ENCODE measurements at regions not wholly inside any gene's neighbourhood (a gene's known extent, or its start where the extent isn't known, plus 50 kb on each side); places are given as distances from the start of the nearest gene placed in this dataset.

DNA sequence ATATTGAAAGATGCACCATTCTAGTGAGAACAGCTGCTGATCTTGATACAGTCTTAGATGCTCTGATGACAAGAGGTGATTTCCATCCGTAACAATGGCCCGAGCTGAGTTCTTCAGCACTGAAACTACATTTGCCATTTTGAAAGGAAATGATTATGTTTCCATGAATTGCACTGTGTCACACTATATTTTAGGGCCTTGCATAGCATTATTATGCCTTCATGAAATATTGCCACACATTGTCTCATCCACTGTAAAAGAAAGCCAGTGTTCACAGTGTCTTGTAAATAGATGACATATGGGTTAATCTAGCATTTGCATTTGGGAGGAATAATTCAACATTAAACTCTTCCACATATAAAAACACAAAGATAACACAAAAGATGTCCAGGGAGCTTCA lies 438.3 kb upstream of the PSMD7 start:
- H3K14ac ChIP-seq (ENCODE audit: insufficient read length) = no peak overlapping the region
- H2BK20ac ChIP-seq (ENCODE audit: low read length) = no peak overlapping the region
- DNase-seq (ENCODE audit: low read depth in 1 of 2, low spot score in 2 of 2) (no peak), FAIRE-seq (no peak)
- H3K4me2 ChIP-seq (ENCODE audit: insufficient read depth in 1 of 2, low read depth in 2 of 2, low read length in 2 of 2) = no peak overlapping the region
- WGBS, 2 experiments (ENCODE audit: extremely low coverage in 1 of 2, insufficient coverage in 1 of 2, insufficient read length in 1 of 2, insufficient replicate concordance in 2 of 2, low coverage in 1 of 2, low lambda C conversion rate in 2 of 2, missing lambda C conversion rate in 1 of 2) = 91% methylated on average over 2 of the region's 2 CpGs; no CpG with 5 or more reads in 1 of the 2 experiments
- no peak overlapping the region for H3K4ac ChIP-seq (replicated peaks; ENCODE audit: insufficient read length, low read depth, low read length)
- H2BK12ac ChIP-seq (ENCODE audit: low read depth, low read length) = no peak overlapping the region
- no peak overlapping the region for H2AK5ac ChIP-seq (ENCODE audit: low read depth, low read length)
- TF ChIP-seq POU5F1 (IDR thresholded peaks at IDR 0.05; ENCODE audit: low read depth, low read length) = no peak
- TF ChIP-seq TEAD4 (IDR thresholded peaks at IDR 0.05; ENCODE audit: low read depth, low read length) = no peak
- TF ChIP-seq TAF1 (IDR thresholded peaks at IDR 0.05; ENCODE audit: low read depth, low read length) = no peak
- no peak for TF ChIP-seq HDAC2 (IDR thresholded peaks at IDR 0.05; ENCODE audit: borderline replicate concordance in 1 of 2, low read depth in 2 of 2, low read length in 2 of 2)
- TF ChIP-seq EZH2 (IDR thresholded peaks at IDR 0.05; ENCODE audit: low read depth, low read length, severe bottlenecking) = no peak
- TF ChIP-seq HDAC6 (IDR thresholded peaks at IDR 0.05; ENCODE audit: low read depth, low read length) = no peak
- no peak for TF ChIP-seq CEBPB (IDR thresholded peaks at IDR 0.05; ENCODE audit: low read depth, low read length)
- TF ChIP-seq NRF1 (IDR thresholded peaks at IDR 0.05; ENCODE audit: low read depth, low read length) = no peak
- TF ChIP-seq, protein P1, sequence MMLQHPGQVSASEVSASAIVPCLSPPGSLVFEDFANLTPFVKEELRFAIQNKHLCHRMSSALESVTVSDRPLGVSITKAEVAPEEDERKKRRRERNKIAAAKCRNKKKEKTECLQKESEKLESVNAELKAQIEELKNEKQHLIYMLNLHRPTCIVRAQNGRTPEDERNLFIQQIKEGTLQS (IDR thresholded peaks at IDR 0.05; ENCODE audit: insufficient read depth, low read depth, low read length) = no peak
- no peak for TF ChIP-seq SIN3A (conservative IDR thresholded peaks at IDR 0.05 in 1 of 2, IDR thresholded peaks at IDR 0.05 in 1 of 2; ENCODE audit: low read depth in 1 of 2, low read length in 2 of 2)
- no peak for TF ChIP-seq SAP30 (IDR thresholded peaks at IDR 0.05; ENCODE audit: insufficient read depth, insufficient replicate concordance, low read length)
- no peak for TF ChIP-seq MAFK (IDR thresholded peaks at IDR 0.05; ENCODE audit: low read depth, low read length)
- ChIA-PET POLR2A (ENCODE audit: partially characterized antibody) (no interaction called here), CTCF (ENCODE audit: partially characterized antibody) (interaction anchor here (0.9 to 1.7 kb wide), 3 partner anchors 98 to 177 kb away, joined by 3 to 4 read pairs (median 3); no protein-coding TSS in a partner anchor)
- no peak overlapping the region for H3K23ac ChIP-seq (ENCODE audit: insufficient read length)
- no peak overlapping the region for H4K5ac ChIP-seq (ENCODE audit: insufficient read length, low read depth, low read length)
- no peak overlapping the region for H2BK5ac ChIP-seq (ENCODE audit: low read depth, low read length)
- H2BK120ac ChIP-seq (replicated peaks; ENCODE audit: low read depth, low read length) = no peak overlapping the region
- H2BK15ac ChIP-seq (ENCODE audit: low read length) = no peak overlapping the region
- H3K27me3 ChIP-seq (replicated peaks in 1 of 4; ENCODE audit: control insufficient read depth in 3 of 4, extremely low read depth in 1 of 4, insufficient read depth in 3 of 4, low read length in 3 of 4) = no peaks in the 10 kb centered on the region
- no peak overlapping the region for H4K8ac ChIP-seq (ENCODE audit: extremely low read depth, insufficient read depth, low read length)
- H3K4me3 ChIP-seq (ENCODE audit: extremely low read depth in 1 of 4, insufficient read depth in 2 of 4, low read depth in 3 of 4, low read length in 4 of 4) = no peak overlapping the region
- H4K91ac ChIP-seq (replicated peaks; ENCODE audit: insufficient read length, low read length) = no peak overlapping the region
- no peak overlapping the region for H3K27ac ChIP-seq (ENCODE audit: low read depth, low read length)
- H3K4me1 ChIP-seq (replicated peaks in 1 of 4; ENCODE audit: control insufficient read depth in 3 of 4, insufficient read depth in 4 of 4, low read length in 3 of 4) = peaks cover 0 to 3% (median 0%) of the 10 kb centered on the region in 4 experiments; a peak in 1 of 7 replicates
- no peaks in the 10 kb centered on the region for H3K23me2 ChIP-seq (ENCODE audit: low read depth, low read length)
- H3K79me2 ChIP-seq (ENCODE audit: control insufficient read depth in 1 of 2, insufficient read depth in 2 of 2, low read length in 2 of 2) = no peaks in the 10 kb centered on the region
- H3K9me3 ChIP-seq (ENCODE audit: insufficient read depth in 2 of 2, low read depth in 1 of 2, low read length in 1 of 2) = no peaks in the 10 kb centered on the region
- no peaks in the 10 kb centered on the region for H3K36me3 ChIP-seq (ENCODE audit: control insufficient read depth in 2 of 4, insufficient read depth in 4 of 4, low read length in 3 of 4)
- H3K9ac ChIP-seq (replicated peaks in 1 of 4; ENCODE audit: extremely low read depth in 1 of 4, low read depth in 3 of 4, low read length in 3 of 4) = no peak overlapping the region
- H3K18ac ChIP-seq (ENCODE audit: extremely low read depth, low read length) = no peak overlapping the region
- no peak overlapping the region for H2AFZ ChIP-seq (ENCODE audit: low read length)
- no peak overlapping the region for H3K56ac ChIP-seq (replicated peaks; ENCODE audit: insufficient read length, low read depth, low read length)
- no peaks in the 10 kb centered on the region for H3K79me1 ChIP-seq (ENCODE audit: low read depth, low read length)
- H4K20me1 ChIP-seq (replicated peaks in 1 of 2; ENCODE audit: control insufficient read depth in 1 of 2, insufficient read depth in 2 of 2, low read length in 2 of 2) = no peaks in the 10 kb centered on the region

Measured in H1 (cell line).